GM12878 (cell line): ENCODE measurements at regions not wholly inside any gene's neighbourhood (a gene's known extent, or its start where the extent isn't known, plus 50 kb on each side); places are given as distances from the start of the nearest gene placed in this dataset.

Experiments used
- ATAC-seq: fragments of 200-7000 bp; cut with Tn5 transposase; 3 replicates; pipeline ENCODE4 v1.9.1; 2020; ENCODE audit warnings: mild to moderate bottlenecking, moderate library complexity
- BruUV-seq: library from RNA; stranded (reverse); fragments of 400-500 nt; replicated peaks from 2 replicates; lab custom pipeline; 2021; lab: Mats Ljungman, UMichigan
- CTCF ChIA-PET: fragments of 300-600 bp; sonication (Branson Sonifier 250); formaldehyde crosslinking; extraction: SDS; loops from one replicate; lab custom pipeline; 2021; ENCODE audit warnings: inconsistent platforms; lab: Yijun Ruan, JAX
- POLR2A ChIA-PET: fragments of 350-600 bp; formaldehyde crosslinking; extraction: SDS; loops from one replicate; lab custom pipeline; 2021; ENCODE audit warnings: inconsistent platforms; lab: Charles Lee
- RAD21 ChIA-PET: fragments of 300-600 bp; sonication (Branson Sonifier 250); formaldehyde crosslinking; loops from one replicate; lab custom pipeline; 2023; ENCODE audit warnings: antibody characterized with exemption; ENCODE audit not compliant: unreplicated experiment; lab: Charles Lee
- SMC1A ChIA-PET: fragments of 300-600 bp; sonication (Branson Sonifier 250); formaldehyde crosslinking; loops from one replicate; lab custom pipeline; 2023; ENCODE audit not compliant: unreplicated experiment, uncharacterized antibody; lab: Charles Lee
- DNase-seq: peaks from one replicate; pipeline ENCODE4 v3.0.0-alpha.2; 2011; ENCODE audit warnings: low read depth, low spot score
- FAIRE-seq: peaks from 3 replicates; lab custom pipeline; 2011; peaks lifted over from hg19 to GRCh38; lab: Jason Lieb, UNC
- H2AFZ ChIP-seq: 2 replicates; pipeline ENCODE4 v1.6.0; 2011; ENCODE audit warnings: low read depth, low read length, control low read depth; ENCODE audit not compliant: control insufficient read depth
- H3K27ac ChIP-seq: 2 replicates; pipeline ENCODE4 v1.5.1; 2011; ENCODE audit warnings: control low read depth; ENCODE audit not compliant: control insufficient read depth, insufficient read depth
- H3K27me3 ChIP-seq, 2 experiments: replicated peaks in 1 of 2; 2 replicates each; pipeline versions ENCODE4 v1.6.0 to v1.6.1; 2011; ENCODE audit warnings: low read length in 1 of 2; ENCODE audit not compliant: control insufficient read depth in 2 of 2, insufficient read depth in 2 of 2
- H3K36me3 ChIP-seq, 2 experiments: 2 replicates each; pipeline ENCODE4 v1.5.1; 2011; ENCODE audit warnings: low read length in 1 of 2; ENCODE audit not compliant: control insufficient read depth in 2 of 2, insufficient read depth in 2 of 2
- H3K4me1 ChIP-seq: 2 replicates; pipeline ENCODE4 v1.6.1; 2011; ENCODE audit warnings: mild to moderate bottlenecking, low read length, moderate library complexity, mixed read lengths; ENCODE audit not compliant: control insufficient read depth, insufficient read depth
- H3K4me2 ChIP-seq: 2 replicates; pipeline ENCODE4 v1.6.0; 2011; ENCODE audit warnings: control low read depth; ENCODE audit not compliant: control insufficient read depth, insufficient read depth
- H3K4me3 ChIP-seq: fragments of 200-600 bp; sonication (generic); 2 replicates; pipeline ENCODE4 v1.5.1; 2016
- H3K79me2 ChIP-seq: 2 replicates; pipeline ENCODE4 v1.6.0; 2011; ENCODE audit warnings: low read length; ENCODE audit not compliant: control insufficient read depth, insufficient read depth
- H3K9ac ChIP-seq: 2 replicates; pipeline ENCODE4 v1.8.0; 2011; ENCODE audit warnings: low read length, control low read depth, mixed read lengths; ENCODE audit not compliant: control insufficient read depth, insufficient read depth
- H3K9me3 ChIP-seq: replicated peaks from 3 replicates; pipeline ENCODE4 v1.5.1; 2011; ENCODE audit warnings: mild to moderate bottlenecking, low read length; ENCODE audit not compliant: control insufficient read depth, insufficient read depth
- H4K20me1 ChIP-seq: 2 replicates; pipeline ENCODE4 v1.6.0; 2011; ENCODE audit not compliant: control insufficient read depth, insufficient read depth
- BRCA1 ChIP-seq: IDR thresholded peaks from 2 replicates; pipeline ENCODE4 v1.6.1; 2011; ENCODE audit warnings: low read depth, low read length, improper control_type of control experiment
- CBX3 ChIP-seq: fragments of 200-600 bp; sonication (generic); IDR thresholded peaks from 2 replicates; pipeline ENCODE4 v1.6.1; 2016; ENCODE audit warnings: low read depth, borderline replicate concordance
- CEBPB ChIP-seq, 2 experiments: fragments of 150-350 bp in 1 of 2; IDR thresholded peaks; 2 replicates each; pipeline ENCODE4 v1.6.1; 2012 to 2014; ENCODE audit warnings: low read depth in 2 of 2, low read length in 2 of 2, borderline replicate concordance in 1 of 2, inconsistent platforms in 1 of 2
- CREB1 ChIP-seq: IDR thresholded peaks from 2 replicates; pipeline ENCODE4 v1.6.1; 2012; ENCODE audit warnings: low read depth, mild to moderate bottlenecking, inconsistent platforms
- DPF2 ChIP-seq: fragments of 450-650 bp; IDR thresholded peaks from 2 replicates; pipeline ENCODE4 v1.6.1; 2017; ENCODE audit warnings: mild to moderate bottlenecking
- ESRRA ChIP-seq: IDR thresholded peaks from 2 replicates; pipeline ENCODE4 v1.6.1; 2012; ENCODE audit warnings: mild to moderate bottlenecking, low read length, improper control_type of control experiment
- FOXK2 ChIP-seq: fragments of 450-650 bp; IDR thresholded peaks from 2 replicates; pipeline ENCODE4 v1.6.1; 2017; ENCODE audit warnings: mild to moderate bottlenecking, moderate library complexity
- FOXM1 ChIP-seq: IDR thresholded peaks from 2 replicates; pipeline ENCODE4 v1.6.1; 2012; ENCODE audit warnings: low read depth, mild to moderate bottlenecking, inconsistent platforms, low read length, moderate library complexity
- HSF1 ChIP-seq: fragments of 150-350 bp; IDR thresholded peaks from 2 replicates; pipeline ENCODE4 v1.6.1; 2014; ENCODE audit warnings: mild to moderate bottlenecking, low read depth, low read length
- JUND ChIP-seq: IDR thresholded peaks from 2 replicates; pipeline ENCODE4 v1.6.1; 2012; ENCODE audit warnings: low read depth, mild to moderate bottlenecking, low read length, improper control_type of control experiment, moderate library complexity
- KAT2A ChIP-seq: conservative IDR thresholded peaks from 2 replicates; pipeline ENCODE4 v1.6.1; 2011; ENCODE audit warnings: low read depth, low read length; ENCODE audit not compliant: control insufficient read depth
- MXI1 ChIP-seq: fragments of 150-350 bp; IDR thresholded peaks from 2 replicates; pipeline ENCODE4 v1.6.1; 2011; ENCODE audit warnings: low read depth, mild to moderate bottlenecking, inconsistent platforms, low read length, improper control_type of control experiment
- MYC ChIP-seq: IDR thresholded peaks from 2 replicates; pipeline ENCODE4 v1.6.1; 2011; ENCODE audit warnings: mild to moderate bottlenecking, low read length, moderate library complexity, inconsistent platforms; ENCODE audit not compliant: insufficient read depth, insufficient replicate concordance, insufficient read length, severe bottlenecking
- NFIC ChIP-seq: IDR thresholded peaks from 2 replicates; pipeline ENCODE4 v1.6.1; 2012; ENCODE audit warnings: low read depth, mild to moderate bottlenecking, inconsistent platforms, low read length, moderate library complexity
- NFYB ChIP-seq: IDR thresholded peaks from 2 replicates; pipeline ENCODE4 v1.6.1; 2011; ENCODE audit warnings: low read depth, mild to moderate bottlenecking, low read length, improper control_type of control experiment, moderate library complexity; ENCODE audit not compliant: insufficient read depth
- RB1 ChIP-seq: fragments of 450-650 bp; formaldehyde crosslinking; IDR thresholded peaks from 2 replicates; pipeline ENCODE4 v1.6.1; 2017; ENCODE audit warnings: mild to moderate bottlenecking, borderline replicate concordance
- ZBTB11 ChIP-seq: fragments of 450-650 bp; formaldehyde crosslinking; IDR thresholded peaks from 2 replicates; pipeline ENCODE4 v1.5.0; 2022; ENCODE audit warnings: mild to moderate bottlenecking, missing genetic modification characterization
- ZZZ3 ChIP-seq: IDR thresholded peaks from 2 replicates; pipeline ENCODE4 v1.6.1; 2011; ENCODE audit warnings: low read depth; ENCODE audit not compliant: control insufficient read depth, insufficient read length
- WGBS: methylation state at CpG from one replicate; pipeline ENCODE4 v1.1.6; 2016; ENCODE audit warnings: low lambda C conversion rate; ENCODE audit not compliant: insufficient replicate concordance, insufficient coverage; ENCODE audit errors: missing lambda C conversion rate; 5-methylcytosine and 5-hydroxymethylcytosine counted together
- in situ Hi-C: fragments of 300-500 bp; cut with MboI; formaldehyde crosslinking; loops from 9 replicates; pipeline ENCODE4 v1.14.3; 2018; ENCODE audit warnings: mixed read lengths
- intact Hi-C: fragments of 100-400 bp; cut with micrococcal nuclease; formaldehyde crosslinking; loops from one replicate; pipeline ENCODE4 v1.14.2; 2022; ENCODE audit not compliant: unreplicated experiment

DNA sequence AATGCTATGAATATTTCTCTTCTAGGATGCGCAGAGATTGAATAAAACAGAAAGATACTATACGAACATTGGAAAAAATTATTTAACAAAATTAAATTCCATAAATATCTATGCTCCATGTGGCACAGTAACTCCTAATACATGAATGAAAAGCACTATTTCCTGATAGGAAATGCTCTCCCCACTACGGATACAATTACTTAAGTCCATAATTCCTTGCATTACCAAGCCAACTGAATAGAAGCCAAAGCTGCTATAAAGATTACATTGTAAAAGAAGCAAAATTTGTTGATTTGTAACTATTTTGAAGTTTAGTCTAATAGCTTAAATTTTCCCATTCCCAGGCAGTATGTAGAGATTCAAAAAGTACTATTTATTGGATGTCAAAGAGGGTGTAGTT lies 61.8 kb upstream of the SNX2 start (continued):
- TF ChIP-seq ESRRA, result no peak
- TF ChIP-seq CEBPB (IDR thresholded peaks at IDR 0.05; ENCODE audit: borderline replicate concordance in 1 of 2, low read depth in 2 of 2, low read length in 2 of 2), result no peak
- no peak for TF ChIP-seq JUND
- no peak for TF ChIP-seq HSF1
- TF ChIP-seq, all 136 proteins: peak for 0

GRCh38 chr5:122715095-122715494 lies 59.8 kb upstream of the SNX2 start:
- POLR2A ChIA-PET, result interaction anchor here (0.6 to 1.0 kb wide), 2 partner anchors 28 to 51 kb away, joined by 5 to 8 read pairs; no protein-coding TSS in a partner anchor
- no peaks in the 10 kb centered on the region for H3K79me2 ChIP-seq
- H3K9ac ChIP-seq, result no peak overlapping the region
- H3K27ac ChIP-seq, result no peak overlapping the region
- no peaks in the 10 kb centered on the region for H3K27me3 ChIP-seq
- no peaks in the 10 kb centered on the region for H4K20me1 ChIP-seq
- H3K4me3 ChIP-seq, result no peak overlapping the region
- no peaks in the 10 kb centered on the region for H3K36me3 ChIP-seq
- ATAC-seq (no peak), DNase-seq (no peak), FAIRE-seq (no peak)
- H2AFZ ChIP-seq, result no peak overlapping the region
- WGBS, result 0% methylated on average over 1 of the region's 1 CpG
- H3K4me2 ChIP-seq, result no peak overlapping the region
- RAD21 ChIA-PET, result no interaction called here
- H3K9me3 ChIP-seq, result no peaks in the 10 kb centered on the region
- CTCF ChIA-PET, result interaction anchor here (1.8 to 2.3 kb wide), 2 partner anchors 11 to 12 kb away, joined by 4 to 9 read pairs; no protein-coding TSS in a partner anchor
- BruUV-seq, result no TSS peak
- intact Hi-C loops (no loop called here), in situ Hi-C loops (no loop called here)
- SMC1A ChIA-PET, result interaction anchor here (0.6 to 2.4 kb wide), 2 partner anchors 12 to 13 kb away, joined by 3 to 8 read pairs; no protein-coding TSS in a partner anchor
- H3K4me1 ChIP-seq, result no peaks in the 10 kb centered on the region
- TF ChIP-seq CBX3 (no peak), ZBTB11 (CRISPR knock-in tag) (no peak), NFIC (no peak), NFYB (no peak), FOXK2 (no peak), DPF2 (no peak), RB1 (no peak), MYC (no peak), MXI1 (no peak), BRCA1 (no peak), FOXM1 (no peak), ZZZ3 (no peak), KAT2A (no peak), CREB1 (no peak)
